GM19328 (cell line): ENCODE measurements at regions not wholly inside any gene's neighbourhood (a gene's known extent, or its start where the extent isn't known, plus 50 kb on each side); places are given as distances from the start of the nearest gene placed in this dataset.

Experiments used
- ATAC-seq: cut with Tn5 transposase; IDR thresholded peaks from one replicate; pipeline ENCODE4 v1.9.1; 2021; ENCODE audit warnings: mild to moderate bottlenecking, moderate library complexity; ENCODE audit not compliant: unreplicated experiment

GRCh38 chr18:32544088-32544487 is 73.4 kb upstream of the GAREM1 start:
- ATAC-seq, result no peak

- ATAC-seq, result no peak
Measured at GRCh38 chr18:32542221-32542798, 71.6 kb upstream of the GAREM1 start.

GRCh38 chr18:32530947-32531651 is 60.4 kb upstream of the GAREM1 start:
- ATAC-seq, result peak; percentile 75

GRCh38 chr18:32529722-32530420 is 59.2 kb upstream of the GAREM1 start:
- no peak for ATAC-seq

- no peak for ATAC-seq
Measured at GRCh38 chr18:32520771-32521170, 50.1 kb upstream of the GAREM1 start.
